ENCODE measurements at regions not wholly inside any gene's neighbourhood (a gene's known extent, or its start where the extent isn't known, plus 50 kb on each side); places are given as distances from the start of the nearest gene placed in this dataset.

- Histone ChIP-seq H3K4me3 (no peak overlapping the region), H3K9me3 (no peaks in the 10 kb centered on the region), H3K4me1 (peaks cover 0 to 10% (median 0%) of the 10 kb centered on the region in 4 donors), H3K36me3 (no peaks in the 10 kb centered on the region), H3K27ac (peak overlapping the region in 2 of 4 donors; percentile 40 to 50), H3K27me3 (no peaks in the 10 kb centered on the region)
- TF ChIP-seq POLR2A (IDR thresholded peaks at IDR 0.05): no peak
- no peak for TF ChIP-seq EP300 (IDR thresholded peaks at IDR 0.05)
- TF ChIP-seq CTCF (IDR thresholded peaks at IDR 0.05): no peak
- 39 to 56% methylated on average over 26 of the region's 26 CpGs for WGBS, 2 donors
- DNase-seq (ENCODE audit: low spot score in 2 of 2): no peak
Measured at GRCh38 chr19:30070968-30071632, 129.1 kb downstream of the URI1 start.

- no peak for TF ChIP-seq EP300 (IDR thresholded peaks at IDR 0.05)
- TF ChIP-seq POLR2A (IDR thresholded peaks at IDR 0.05): no peak
- Histone ChIP-seq H3K4me3 (no peak overlapping the region), H3K9me3 (no peaks in the 10 kb centered on the region), H3K27ac (peak overlapping the region in 1 of 4 donors; percentile 50), H3K4me1 (peaks cover 0 to 10% (median 0%) of the 10 kb centered on the region in 4 donors), H3K27me3 (no peaks in the 10 kb centered on the region), H3K36me3 (no peaks in the 10 kb centered on the region)
- peak in 1 of 2 donors; percentile 9 for DNase-seq (ENCODE audit: low spot score in 2 of 2)
- 84 to 85% methylated on average over 15 of the region's 15 CpGs for WGBS, 2 donors
Measured at GRCh38 chr19:30071871-30072270, 129.8 kb downstream of the URI1 start.

DNA sequence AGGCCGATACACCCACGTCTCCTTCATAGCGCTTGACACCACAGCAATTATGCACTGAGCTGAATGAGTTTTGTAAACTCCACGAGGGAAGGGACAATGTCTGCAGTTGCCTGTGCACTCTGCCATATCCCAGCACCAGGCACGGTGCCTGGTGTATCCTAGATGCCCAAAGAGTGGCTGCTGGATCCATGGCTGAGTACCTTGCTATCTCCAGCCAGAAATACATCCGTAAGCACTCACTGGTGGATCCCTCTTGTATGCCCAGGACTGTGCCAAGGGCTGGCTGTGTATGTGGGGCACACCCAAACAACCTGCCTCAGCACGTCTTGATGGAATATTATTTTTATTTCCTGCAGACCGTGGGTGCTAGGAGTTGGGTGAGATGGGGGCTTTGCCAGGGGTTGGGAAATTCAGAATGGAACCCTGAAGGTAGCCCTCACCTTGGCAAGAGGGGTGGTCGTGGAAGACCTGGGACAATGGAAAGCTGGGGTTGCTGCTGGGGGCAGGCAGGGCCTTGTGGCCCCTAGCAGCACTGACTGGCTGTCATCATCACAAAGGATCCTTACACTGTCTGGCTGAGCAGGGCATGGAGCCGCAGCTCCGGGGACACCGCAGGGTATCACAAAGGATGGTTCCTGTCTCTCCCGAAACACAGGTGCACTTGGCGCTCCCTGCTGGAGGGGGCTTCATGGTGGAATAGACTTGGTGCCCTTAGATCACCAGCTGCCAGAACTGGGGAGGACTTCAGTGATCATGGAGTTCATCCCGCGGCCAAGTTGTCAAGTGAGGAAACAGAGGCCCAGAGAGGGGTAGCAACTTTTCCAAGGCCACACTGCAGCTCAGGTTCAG is 131.3 kb downstream of the URI1 start:
- TF ChIP-seq CTCF (IDR thresholded peaks at IDR 0.05) (no peak), EP300 (IDR thresholded peaks at IDR 0.05) (no peak), POLR2A (IDR thresholded peaks at IDR 0.05) (no peak)
- Histone ChIP-seq H3K36me3 (no peaks in the 10 kb centered on the region), H3K27ac (no peak overlapping the region), H3K9me3 (no peaks in the 10 kb centered on the region), H3K4me3 (no peak overlapping the region), H3K27me3 (no peaks in the 10 kb centered on the region), H3K4me1 (peaks cover 0 to 10% (median 0%) of the 10 kb centered on the region in 4 donors)
- WGBS, 2 donors: 83 to 85% methylated on average over 16 of the region's 16 CpGs
- DNase-seq (ENCODE audit: low spot score in 2 of 2): no peak

DNA sequence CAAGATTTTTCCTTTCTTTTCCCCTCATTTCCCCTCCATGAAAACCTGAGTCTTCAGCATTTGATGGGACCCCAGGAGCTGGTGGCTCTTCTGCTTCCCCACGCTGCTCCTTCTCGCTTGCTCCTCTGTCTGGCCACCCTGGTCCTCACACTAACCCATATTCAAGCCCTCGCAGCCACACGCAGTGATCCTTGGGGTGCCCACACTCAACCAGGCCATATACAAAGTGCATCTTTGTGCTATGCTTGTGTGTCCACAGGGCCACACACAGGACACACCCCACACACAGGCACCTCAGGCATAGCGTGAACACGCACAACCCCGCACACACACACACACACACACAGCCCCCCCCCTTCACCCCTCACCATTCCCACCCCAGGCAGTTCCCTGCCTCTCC is 132.1 kb downstream of the URI1 start:
- TF ChIP-seq CTCF (IDR thresholded peaks at IDR 0.05): no peak
- TF ChIP-seq EP300 (IDR thresholded peaks at IDR 0.05): no peak
- TF ChIP-seq POLR2A (IDR thresholded peaks at IDR 0.05): no peak
- no peak overlapping the region for H3K4me3 ChIP-seq
- peaks cover 0 to 2% (median 0%) of the 10 kb centered on the region in 4 donors for H3K9me3 ChIP-seq
- peaks cover 0 to 10% (median 0%) of the 10 kb centered on the region in 4 donors for H3K4me1 ChIP-seq
- no peak for DNase-seq (ENCODE audit: low spot score in 2 of 2)
- no peak overlapping the region for H3K27ac ChIP-seq
- no peaks in the 10 kb centered on the region for H3K27me3 ChIP-seq
- no peaks in the 10 kb centered on the region for H3K36me3 ChIP-seq
- 86 to 95% methylated on average over 7 of the region's 7 CpGs for WGBS, 2 donors

- Histone ChIP-seq H3K27me3 (no peaks in the 10 kb centered on the region), H3K4me1 (peaks cover 0 to 10% (median 0%) of the 10 kb centered on the region in 4 donors), H3K27ac (no peak overlapping the region), H3K4me3 (no peak overlapping the region), H3K9me3 (peaks cover 0 to 4% (median 0%) of the 10 kb centered on the region in 4 donors), H3K36me3 (no peaks in the 10 kb centered on the region)
- TF ChIP-seq EP300 (IDR thresholded peaks at IDR 0.05) (no peak), CTCF (IDR thresholded peaks at IDR 0.05) (no peak), POLR2A (IDR thresholded peaks at IDR 0.05) (no peak)
- no peak for DNase-seq (ENCODE audit: low spot score in 2 of 2)
- 86 to 93% methylated on average over 12 of the region's 12 CpGs for WGBS, 2 donors
Measured at GRCh38 chr19:30074741-30075715, 133.0 kb downstream of the URI1 start.

Measured in tibial nerve (tissue), 4 donors.